Fibroblast of pulmonary artery (primary cell): ENCODE measurements at regions not wholly inside any gene's neighbourhood (a gene's known extent, or its start where the extent isn't known, plus 50 kb on each side); places are given as distances from the start of the nearest gene placed in this dataset.
"Not testable (repeated sequence)": the region's sequence is repeated elsewhere in the genome, so short reads cannot be mapped to it uniquely, and the experiment has no call there.

ENCODE experiments used
- DNase-seq: peaks from one replicate; pipeline ENCODE4 v3.0.0-alpha.2; 2010; ENCODE audit warnings: low read depth
- H3K4me3 ChIP-seq: replicated peaks from 2 replicates; pipeline ENCODE4 v1.5.1; 2011; ENCODE audit warnings: low read depth, mild to moderate bottlenecking, control low read depth, low read length, moderate library complexity
- TF ChIP-seq, protein P1 (sequence below): IDR thresholded peaks from 2 replicates; pipeline ENCODE4 v1.5.1; 2011; ENCODE audit warnings: mild to moderate bottlenecking, control low read depth, low read length, inconsistent platforms; ENCODE audit errors: missing control alignments

DNA sequence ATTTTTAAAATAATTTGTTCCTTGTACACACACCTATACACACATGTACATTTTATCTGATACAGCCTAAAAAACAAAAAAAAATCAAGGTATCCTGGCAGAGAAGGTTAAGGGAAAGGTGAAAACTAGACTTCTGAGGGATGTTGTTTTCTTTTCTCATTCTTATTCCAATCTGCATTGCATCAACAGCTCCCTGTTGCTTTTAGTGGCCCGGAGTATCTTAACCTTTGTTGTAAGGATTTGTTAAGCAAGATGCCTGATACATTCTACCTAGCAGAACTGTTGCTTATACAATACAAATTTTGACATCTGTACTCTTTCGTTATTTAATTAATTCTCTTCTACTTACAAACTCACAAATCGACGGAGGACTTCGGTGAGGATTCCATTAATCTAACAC, 167.4 kb downstream of the GNAI1 start:
- no peak for DNase-seq
- TF ChIP-seq, protein P1, sequence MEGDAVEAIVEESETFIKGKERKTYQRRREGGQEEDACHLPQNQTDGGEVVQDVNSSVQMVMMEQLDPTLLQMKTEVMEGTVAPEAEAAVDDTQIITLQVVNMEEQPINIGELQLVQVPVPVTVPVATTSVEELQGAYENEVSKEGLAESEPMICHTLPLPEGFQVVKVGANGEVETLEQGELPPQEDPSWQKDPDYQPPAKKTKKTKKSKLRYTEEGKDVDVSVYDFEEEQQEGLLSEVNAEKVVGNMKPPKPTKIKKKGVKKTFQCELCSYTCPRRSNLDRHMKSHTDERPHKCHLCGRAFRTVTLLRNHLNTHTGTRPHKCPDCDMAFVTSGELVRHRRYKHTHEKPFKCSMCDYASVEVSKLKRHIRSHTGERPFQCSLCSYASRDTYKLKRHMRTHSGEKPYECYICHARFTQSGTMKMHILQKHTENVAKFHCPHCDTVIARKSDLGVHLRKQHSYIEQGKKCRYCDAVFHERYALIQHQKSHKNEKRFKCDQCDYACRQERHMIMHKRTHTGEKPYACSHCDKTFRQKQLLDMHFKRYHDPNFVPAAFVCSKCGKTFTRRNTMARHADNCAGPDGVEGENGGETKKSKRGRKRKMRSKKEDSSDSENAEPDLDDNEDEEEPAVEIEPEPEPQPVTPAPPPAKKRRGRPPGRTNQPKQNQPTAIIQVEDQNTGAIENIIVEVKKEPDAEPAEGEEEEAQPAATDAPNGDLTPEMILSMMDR = no peak
- no peak overlapping the region for H3K4me3 ChIP-seq

DNA sequence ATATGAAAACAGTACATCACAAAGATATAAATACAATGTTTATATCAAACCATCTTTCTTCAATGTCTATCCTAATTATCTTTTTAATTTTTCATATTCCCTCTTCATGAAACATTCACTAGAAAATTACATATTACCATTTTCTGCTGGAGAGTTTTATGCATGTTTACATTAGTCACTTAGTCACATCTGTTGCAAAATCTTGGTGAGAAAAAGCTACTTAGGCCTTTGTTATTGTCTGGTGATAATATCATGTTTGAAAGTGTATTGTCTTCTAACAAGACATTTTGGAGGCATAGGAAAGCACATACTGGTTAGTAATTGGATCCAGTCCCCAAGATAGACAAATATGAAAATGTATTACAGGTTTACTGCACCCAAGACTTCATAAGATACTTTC, 163.6 kb downstream of the GNAI1 start:
- TF ChIP-seq, protein P1 = no peak
- no peak overlapping the region for H3K4me3 ChIP-seq
- peak; percentile 18 for DNase-seq

DNA sequence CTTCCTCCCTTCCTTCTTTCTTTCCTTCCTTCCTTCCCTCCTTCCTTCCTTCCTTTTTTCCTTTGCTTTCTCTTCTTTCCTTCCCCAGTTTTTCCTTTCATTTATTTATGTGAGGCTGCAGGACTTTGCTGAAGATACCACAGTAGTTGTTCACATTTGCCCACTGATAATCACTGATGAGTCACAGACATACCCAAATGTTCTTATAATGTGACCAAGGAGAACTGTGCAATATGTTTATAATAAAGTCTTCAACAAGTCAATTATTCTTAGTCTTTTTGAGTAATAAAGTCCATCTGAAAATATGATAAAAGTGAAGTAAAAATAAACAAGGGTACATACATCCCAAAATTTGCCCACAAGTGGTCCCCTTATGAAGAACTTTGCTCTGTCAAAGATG, 159.7 kb downstream of the GNAI1 start:
- TF ChIP-seq, protein P1 = no peak
- peak; percentile 36 for DNase-seq
- no peak overlapping the region for H3K4me3 ChIP-seq

DNA sequence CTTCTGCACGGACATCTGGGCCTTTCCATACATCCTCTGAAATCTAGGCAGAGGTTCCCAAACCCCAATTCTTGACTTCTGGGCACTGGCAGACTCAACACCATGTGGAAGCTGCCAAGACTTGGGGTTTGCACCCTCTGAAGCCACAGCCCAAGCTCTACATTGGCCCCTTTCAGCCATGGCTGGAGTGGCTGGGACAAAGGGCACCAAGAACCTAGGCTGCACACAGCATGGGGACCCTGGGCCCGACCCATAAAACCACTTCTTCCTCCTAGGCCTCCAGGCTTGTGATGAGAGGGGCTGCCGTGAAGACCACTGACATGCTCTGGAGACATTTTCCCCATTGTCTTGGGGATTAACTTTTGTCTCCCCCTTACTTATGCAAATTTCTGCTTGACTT, 158.0 kb downstream of the GNAI1 start:
- not testable (repeated sequence) for H3K4me3 ChIP-seq, DNase-seq

DNA sequence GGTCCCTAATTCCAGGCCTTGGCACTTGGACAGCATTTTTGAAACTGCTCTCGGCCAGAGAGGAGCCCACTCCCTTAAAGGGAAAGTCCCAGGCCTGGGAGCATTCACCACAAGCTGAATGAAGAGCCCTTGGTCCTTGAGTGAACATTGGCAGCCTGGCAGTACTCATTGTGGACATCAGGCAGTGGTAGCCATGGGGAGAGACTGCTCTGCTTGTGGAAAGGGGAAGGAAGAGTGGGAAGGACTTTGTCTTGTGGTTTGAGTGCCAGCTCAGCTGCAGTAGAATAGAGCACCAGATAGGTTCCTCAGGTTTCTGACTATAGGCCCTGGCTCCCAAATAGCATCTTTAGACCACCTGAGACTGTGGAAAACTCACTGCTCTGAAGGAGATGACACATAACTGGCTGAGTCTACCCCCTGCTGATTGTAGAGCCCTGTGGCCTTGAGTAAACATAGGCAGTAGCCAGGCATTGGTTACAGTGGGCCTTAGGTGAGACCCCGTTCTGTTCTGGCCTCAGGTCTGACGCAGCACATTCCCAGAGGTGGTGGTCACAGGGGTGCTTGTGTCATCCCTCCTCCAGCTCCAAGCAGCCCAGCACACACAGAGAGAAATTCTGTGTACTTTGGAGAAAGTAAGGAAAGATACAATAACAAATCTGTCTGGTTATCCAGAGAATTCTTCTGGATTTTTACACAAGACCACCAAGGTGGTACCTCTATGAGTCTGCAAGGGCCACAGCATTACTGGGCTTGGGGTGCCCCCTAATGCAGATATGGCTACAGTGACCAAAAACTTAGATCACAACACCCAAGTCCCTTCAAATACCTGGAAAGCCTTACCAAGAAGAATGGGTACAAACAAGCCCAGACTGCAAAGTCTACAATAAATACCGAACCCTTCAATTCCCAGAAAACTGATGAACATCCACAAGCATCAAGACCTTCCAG, 153.8 kb downstream of the GNAI1 start:
- DNase-seq = no peak
- H3K4me3 ChIP-seq = no peak overlapping the region
- TF ChIP-seq, protein P1 = peak; percentile 3

DNA sequence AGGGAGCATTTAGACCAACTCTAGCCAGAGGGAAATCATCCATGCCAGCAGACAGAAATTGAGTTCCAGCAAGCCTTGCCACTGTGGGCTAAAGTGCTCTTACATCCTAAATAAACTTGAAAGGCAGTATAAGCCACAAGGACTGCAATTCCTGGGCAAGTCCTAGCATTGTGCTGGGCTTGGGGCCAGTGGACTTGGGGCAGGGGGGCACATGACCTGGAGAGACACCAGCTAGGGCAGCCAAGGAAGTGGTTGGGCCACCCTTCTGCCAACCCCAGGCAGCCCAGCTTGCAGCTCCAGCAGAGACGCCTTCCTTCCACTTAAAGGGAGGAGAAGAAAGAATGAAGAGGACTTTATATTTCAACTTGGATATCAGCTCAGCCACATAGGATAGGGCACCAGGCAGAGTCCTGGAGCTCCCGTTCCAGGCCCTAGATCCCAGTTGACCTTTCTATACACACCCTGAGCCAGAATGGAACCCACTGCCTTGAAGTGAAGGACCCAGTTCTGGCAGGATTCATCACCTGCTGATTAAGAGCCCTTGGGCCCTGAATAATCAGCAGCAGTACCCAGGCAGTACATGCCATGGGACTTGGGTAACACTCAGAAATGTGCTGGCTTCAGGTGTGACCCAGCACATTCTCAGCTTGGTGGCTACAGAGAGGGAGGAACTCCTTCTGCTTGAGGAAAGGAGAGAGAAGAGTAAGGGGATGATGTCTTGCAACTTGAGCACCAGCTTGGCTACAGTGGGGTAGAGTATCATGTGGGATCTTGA, 153.0 kb downstream of the GNAI1 start:
- DNase-seq = no peak
- TF ChIP-seq, protein P1 = no peak
- H3K4me3 ChIP-seq = no peak overlapping the region

DNA sequence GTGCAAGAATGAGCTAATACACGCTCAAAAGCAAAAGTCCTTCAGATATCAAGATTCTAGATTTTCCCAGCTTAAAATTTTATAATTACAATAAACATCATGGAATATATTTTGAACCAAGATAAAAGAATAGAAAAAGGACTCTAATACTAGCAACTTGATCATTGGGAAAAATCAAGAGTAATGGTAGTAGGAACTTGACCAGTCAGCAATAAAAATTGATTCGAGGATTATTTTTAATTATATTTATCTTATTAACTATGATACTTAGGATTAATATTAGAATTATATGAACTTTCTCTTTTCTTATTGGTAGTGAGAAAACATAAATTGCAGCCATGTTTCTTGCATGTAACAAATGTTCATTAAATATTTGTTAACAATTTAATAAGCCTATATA, 152.0 kb downstream of the GNAI1 start:
- TF ChIP-seq, protein P1 = no peak
- no peak overlapping the region for H3K4me3 ChIP-seq
- DNase-seq = no peak
